Osteocyte (in vitro differentiated cells): ENCODE measurements at regions not wholly inside any gene's neighbourhood (a gene's known extent, or its start where the extent isn't known, plus 50 kb on each side); places are given as distances from the start of the nearest gene placed in this dataset.

Experiments
- DNase-seq: peaks from one replicate; pipeline ENCODE4 v3.0.0; 2021; ENCODE audit warnings: mixed read lengths; ENCODE audit not compliant: unreplicated experiment; ENCODE audit errors: extremely low spot score
- H3K27ac Mint-ChIP-seq: one replicate; pipeline ENCODE4 v1.8.0; 2021; ENCODE audit warnings: mild to moderate bottlenecking, mixed read lengths; ENCODE audit not compliant: unreplicated experiment
- H3K27me3 Mint-ChIP-seq: one replicate; pipeline ENCODE4 v1.8.0; 2021; ENCODE audit warnings: mixed read lengths; ENCODE audit not compliant: unreplicated experiment
- H3K36me3 Mint-ChIP-seq: one replicate; pipeline ENCODE4 v1.8.0; 2021; ENCODE audit warnings: mixed read lengths; ENCODE audit not compliant: unreplicated experiment
- H3K4me1 Mint-ChIP-seq: one replicate; pipeline ENCODE4 v1.8.0; 2021; ENCODE audit warnings: mixed read lengths; ENCODE audit not compliant: unreplicated experiment
- H3K4me3 Mint-ChIP-seq: one replicate; pipeline ENCODE4 v1.8.0; 2021; ENCODE audit warnings: mild to moderate bottlenecking, moderate library complexity, mixed read lengths; ENCODE audit not compliant: unreplicated experiment
- H3K9me3 Mint-ChIP-seq: one replicate; pipeline ENCODE4 v1.8.0; 2021; ENCODE audit warnings: mixed read lengths; ENCODE audit not compliant: unreplicated experiment
- CTCF ChIP-seq: fragments of 200-600 bp; sonication (generic); IDR thresholded peaks from 2 replicates; pipeline ENCODE4 v1.5.0; 2021; ENCODE audit warnings: antibody characterized with exemption, mild to moderate bottlenecking, moderate library complexity

GRCh38 chr1:114206392-114206791 lies 52.7 kb upstream of the SYT6 start:
- H3K4me1 Mint-ChIP-seq, result no peaks in the 10 kb centered on the region
- no peak for DNase-seq
- H3K4me3 Mint-ChIP-seq, result no peak overlapping the region
- peaks cover 43% of the 10 kb centered on the region for H3K27me3 Mint-ChIP-seq
- H3K9me3 Mint-ChIP-seq, result no peaks in the 10 kb centered on the region
- no peak for TF ChIP-seq CTCF
- no peaks in the 10 kb centered on the region for H3K36me3 Mint-ChIP-seq
- H3K27ac Mint-ChIP-seq, result no peak overlapping the region

GRCh38 chr1:114203595-114204128 lies 50.0 kb upstream of the SYT6 start:
- DNase-seq, result no peak
- Mint-ChIP-seq H3K4me3 (no peak overlapping the region), H3K4me1 (no peaks in the 10 kb centered on the region), H3K9me3 (no peaks in the 10 kb centered on the region), H3K27me3 (peaks cover 45% of the 10 kb centered on the region), H3K27ac (no peak overlapping the region), H3K36me3 (no peaks in the 10 kb centered on the region)
- no peak for TF ChIP-seq CTCF
